NCI-H146 (cell line): ENCODE measurements at regions not wholly inside any gene's neighbourhood (a gene's known extent, or its start where the extent isn't known, plus 50 kb on each side); places are given as distances from the start of the nearest gene placed in this dataset.
"Not testable (repeated sequence)": the region's sequence is repeated elsewhere in the genome, so short reads cannot be mapped to it uniquely, and the experiment has no call there.

Source experiments
- DNase-seq: peaks from one replicate; lab custom pipeline; 2025; lab: John Stamatoyannopoulos, UW

GRCh38 chr6:122276637-122277036, 122.8 kb upstream of the HSF2 start:
- no peak for DNase-seq

DNA sequence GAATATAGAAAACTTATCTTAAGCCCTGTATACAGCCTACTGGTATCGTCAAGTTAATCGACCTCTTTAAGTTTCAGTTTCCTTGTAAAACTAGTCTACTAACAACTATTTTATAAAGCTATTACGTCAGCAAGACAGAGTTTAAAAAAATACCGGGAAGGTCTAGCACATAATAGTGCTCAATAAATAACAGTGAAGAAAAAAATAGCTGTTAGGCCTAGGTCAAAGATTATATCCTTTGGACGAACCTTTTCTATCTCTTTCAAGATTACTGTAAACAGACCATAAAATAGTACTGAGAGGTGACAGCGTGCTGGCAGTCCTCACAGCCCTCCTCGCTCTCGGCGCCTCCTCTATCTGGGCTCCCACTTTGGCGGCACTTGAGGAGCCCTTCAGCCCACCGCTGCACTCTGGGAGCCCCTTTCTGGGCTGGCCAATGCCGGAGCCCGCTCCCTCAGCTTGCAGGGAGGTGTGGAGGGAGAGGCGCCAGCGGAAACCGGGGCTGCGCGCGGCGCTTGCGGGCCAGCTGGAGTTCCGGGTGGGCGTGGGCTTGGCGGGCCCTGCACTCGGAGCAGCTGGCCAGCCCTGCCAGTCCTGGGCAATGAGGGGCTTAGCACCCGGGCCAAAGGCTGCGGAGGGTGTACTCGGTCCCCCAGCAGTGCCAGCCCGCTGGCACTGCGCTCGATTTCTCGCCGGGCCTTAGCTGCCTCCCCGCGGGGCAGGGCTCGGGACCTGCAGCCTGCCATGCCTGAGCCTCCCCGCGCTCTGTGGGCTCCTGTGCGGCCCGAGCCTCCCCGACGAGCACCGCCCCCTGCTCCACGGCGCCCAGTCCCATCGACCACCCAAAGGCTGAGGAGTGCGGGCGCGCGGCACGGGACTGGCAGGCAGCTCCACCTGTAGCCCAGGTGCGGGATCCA, 119.1 kb upstream of the HSF2 start:
- not testable (repeated sequence) for DNase-seq

DNA sequence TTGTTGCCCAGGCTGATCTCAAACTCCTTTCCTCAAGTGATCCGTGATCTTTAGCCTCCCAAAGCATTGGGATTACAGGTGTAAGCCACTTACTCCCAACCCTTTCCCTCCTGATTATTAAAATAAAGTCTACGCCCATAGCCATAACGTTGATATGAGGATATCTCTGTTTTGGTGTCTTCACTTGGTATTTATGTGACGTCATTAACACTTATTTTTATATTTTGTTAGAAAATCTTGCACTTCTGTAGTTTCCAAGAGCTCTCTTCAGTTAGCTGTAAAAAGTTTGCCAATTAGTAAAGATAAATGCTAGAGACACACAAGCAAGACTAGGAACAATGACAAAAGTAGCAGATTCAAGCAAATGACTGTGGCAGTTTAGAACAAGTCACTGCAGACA, 115.6 kb upstream of the HSF2 start:
- DNase-seq: no peak

GRCh38 chr6:122284848-122285247, 114.6 kb upstream of the HSF2 start:
- DNase-seq: no peak

DNA sequence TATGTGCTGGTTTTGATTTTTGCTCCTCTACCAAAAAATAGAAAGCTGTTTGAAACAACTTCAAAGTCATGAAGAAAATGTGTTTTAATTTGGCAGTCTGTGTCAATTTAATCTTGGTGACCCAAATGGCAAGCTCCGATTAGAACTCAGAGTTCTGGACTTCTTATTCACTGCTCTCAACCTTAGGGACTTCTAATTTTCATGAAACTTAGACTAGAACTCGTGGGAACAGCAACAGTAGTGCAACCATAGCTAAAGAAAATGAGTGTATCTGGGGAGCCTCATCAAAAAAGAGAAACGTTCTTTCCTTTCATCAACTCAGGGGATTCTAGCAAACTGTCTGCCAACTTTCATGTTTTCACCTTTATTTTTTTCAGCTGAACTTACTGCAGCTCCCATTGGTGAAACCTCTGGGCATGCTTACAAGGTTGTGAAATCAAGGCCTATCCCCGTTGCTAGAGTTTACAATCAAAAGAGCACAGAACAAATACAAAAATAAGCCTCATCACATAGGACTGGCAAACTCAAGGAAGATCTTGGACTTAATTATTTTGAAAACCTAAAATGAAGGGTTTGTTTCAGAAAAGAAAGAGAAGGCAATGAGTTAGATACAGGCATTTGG, 114.0 kb upstream of the HSF2 start:
- DNase-seq: no peak

DNA sequence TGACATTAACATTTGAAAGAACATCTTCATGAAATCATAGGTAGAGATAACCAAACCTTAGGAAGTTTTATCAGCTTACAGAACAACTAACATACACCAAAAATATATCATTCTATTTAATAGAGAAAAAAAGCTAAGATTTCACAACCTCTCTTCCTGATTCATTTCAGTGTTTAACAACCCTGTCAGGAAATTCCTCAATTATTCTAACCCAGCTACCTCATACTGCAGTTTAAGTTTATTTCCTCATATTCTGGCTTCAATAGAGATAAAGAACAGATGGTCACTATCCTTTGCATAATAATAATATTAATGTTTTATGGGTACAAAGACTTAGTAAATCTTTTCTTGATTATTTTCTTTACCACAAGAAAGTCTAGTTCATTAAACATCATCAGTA, 112.9 kb upstream of the HSF2 start:
- no peak for DNase-seq

GRCh38 chr6:122289762-122290539, 109.5 kb upstream of the HSF2 start:
- DNase-seq: peak; percentile 90

DNA sequence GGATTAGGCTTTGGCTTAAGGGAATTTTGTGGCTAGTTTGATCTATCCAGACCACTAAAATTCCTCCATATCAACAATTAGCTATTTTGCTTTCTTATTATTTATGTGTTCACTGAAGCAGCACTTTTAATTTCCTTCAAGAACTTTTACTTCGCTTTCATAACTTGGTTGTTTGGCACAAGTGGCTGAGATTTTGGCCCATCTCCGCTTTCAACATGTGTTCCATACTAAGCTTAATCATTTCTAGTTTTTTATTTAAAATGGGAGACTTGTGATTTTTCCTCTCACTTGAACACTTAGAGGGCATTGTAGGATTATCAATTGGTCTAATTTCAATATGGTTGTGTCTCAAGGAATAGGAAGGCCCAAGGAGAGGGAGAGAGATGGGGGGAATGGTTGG, 102.4 kb upstream of the HSF2 start:
- no peak for DNase-seq

DNA sequence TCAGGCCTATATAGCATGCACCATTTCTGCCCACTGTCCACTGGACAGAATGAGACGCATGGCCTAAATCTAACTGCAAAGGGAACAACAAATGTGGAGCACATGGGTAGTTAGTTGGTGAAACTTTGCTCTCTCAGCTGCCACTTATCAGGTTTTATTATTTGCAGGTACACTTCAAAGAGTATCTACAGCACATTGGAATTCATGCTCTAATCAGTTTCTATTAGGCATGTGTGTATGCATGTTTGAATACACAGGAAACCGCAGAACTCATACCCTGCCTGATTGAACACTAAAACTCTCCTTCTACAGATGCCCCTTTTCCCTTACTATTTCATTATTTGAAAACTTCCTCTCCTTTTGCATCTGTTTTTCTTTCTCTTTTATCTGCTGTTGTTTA, 97.4 kb upstream of the HSF2 start:
- DNase-seq: no peak

DNA sequence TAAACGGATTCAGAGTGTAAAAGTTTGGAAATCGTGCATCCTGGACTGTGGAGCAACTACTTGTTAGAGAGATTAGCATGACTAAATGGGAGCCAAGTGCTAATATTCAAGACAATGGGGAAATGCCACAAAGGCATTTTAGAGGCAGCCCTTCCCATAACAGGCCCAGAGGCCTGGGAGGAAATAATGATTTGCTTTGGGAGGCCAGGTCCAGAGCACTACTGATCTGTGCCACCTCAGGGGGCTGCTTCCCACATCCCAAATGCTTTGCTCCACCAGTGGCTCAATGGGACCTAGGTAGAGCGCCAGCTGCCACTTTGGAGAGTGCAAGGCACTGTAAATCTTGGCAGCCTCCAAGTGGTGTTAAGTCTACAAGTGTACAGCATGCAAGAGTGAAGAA, 91.9 kb upstream of the HSF2 start:
- DNase-seq: no peak

GRCh38 chr6:122308074-122308473, 91.4 kb upstream of the HSF2 start:
- no peak for DNase-seq

DNA sequence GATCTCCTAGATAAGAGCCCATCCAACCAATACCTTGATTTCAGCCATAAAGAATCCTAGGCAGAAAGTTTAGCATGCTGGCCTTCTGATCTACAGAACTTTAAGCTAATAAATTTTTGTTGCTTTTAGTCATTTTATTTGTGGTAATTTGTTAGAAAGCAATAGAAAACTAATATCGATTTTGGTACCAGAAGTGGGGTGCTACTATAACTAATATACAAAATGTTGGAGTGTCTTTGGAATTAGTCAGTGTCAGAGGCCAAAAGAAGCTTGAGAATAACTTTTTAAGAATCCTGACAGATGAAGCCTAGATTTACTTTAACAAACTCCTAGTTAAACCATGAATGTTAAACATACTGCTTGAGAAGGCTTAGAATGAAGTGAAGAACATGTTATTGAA, 83.6 kb upstream of the HSF2 start:
- DNase-seq: no peak

- DNase-seq: peak; percentile 8
Observed at GRCh38 chr6:122322824-122323223, 76.6 kb upstream of the HSF2 start.

- DNase-seq: no peak
Observed at GRCh38 chr6:122323361-122323760, 76.1 kb upstream of the HSF2 start.

DNA sequence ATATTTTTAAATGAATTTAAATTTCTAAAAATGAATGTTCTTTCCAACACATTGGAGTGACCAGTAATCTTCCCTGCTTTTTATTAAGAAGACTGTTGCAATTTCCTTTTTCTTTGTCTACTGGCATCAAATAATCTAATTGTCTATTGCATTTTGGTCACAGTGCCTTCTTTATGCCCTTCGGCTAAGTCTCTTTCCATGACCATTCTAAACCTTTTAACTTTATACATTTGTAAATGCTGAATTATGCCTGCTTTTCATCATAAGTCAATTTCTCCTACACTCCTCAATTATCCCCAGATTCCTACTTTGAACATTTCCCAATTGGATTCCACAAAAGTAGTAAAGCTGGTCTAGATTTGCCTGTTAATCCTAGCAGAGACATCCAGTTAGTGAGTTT, 69.1 kb upstream of the HSF2 start:
- no peak for DNase-seq

DNA sequence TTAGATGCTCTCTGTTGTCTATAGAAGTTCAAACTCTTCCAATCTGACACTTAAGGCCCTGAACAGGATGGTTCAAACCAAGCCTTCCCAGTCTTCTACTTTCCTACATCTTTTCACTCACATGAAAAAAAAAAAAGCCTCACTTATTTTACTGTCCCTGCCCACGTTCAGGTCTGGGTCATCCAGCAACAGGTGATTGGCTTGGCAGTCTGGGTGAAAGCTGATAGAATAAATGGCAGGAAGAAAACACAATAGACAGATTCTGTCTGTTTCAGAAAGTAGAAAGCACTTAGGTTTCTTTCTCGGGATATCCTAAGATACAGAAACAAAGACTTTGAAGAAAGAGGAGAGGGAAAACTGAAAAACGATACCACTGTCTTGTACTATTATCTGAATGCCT, 61.8 kb upstream of the HSF2 start:
- no peak for DNase-seq

- no peak for DNase-seq
Observed at GRCh38 chr6:122339661-122340060, 59.8 kb upstream of the HSF2 start.

DNA sequence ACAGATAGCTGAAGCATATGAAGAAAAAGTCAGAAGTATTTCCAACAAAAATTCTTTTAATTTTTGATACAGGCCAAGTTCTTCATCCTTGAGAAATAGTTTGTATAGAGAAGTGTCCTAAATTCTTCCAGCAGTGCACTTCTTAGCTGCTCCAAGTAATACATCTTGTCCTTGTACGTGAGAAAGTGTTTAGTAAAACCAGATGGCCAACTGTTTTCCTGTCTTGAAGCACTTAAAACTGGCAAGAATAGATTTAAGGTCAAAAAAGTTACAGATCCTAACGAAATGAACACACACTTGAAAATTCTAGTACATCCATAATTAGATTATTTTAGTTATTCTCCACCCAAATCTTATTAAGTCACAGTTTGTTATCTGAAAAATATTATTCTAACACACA, 52.2 kb upstream of the HSF2 start:
- no peak for DNase-seq

DNA sequence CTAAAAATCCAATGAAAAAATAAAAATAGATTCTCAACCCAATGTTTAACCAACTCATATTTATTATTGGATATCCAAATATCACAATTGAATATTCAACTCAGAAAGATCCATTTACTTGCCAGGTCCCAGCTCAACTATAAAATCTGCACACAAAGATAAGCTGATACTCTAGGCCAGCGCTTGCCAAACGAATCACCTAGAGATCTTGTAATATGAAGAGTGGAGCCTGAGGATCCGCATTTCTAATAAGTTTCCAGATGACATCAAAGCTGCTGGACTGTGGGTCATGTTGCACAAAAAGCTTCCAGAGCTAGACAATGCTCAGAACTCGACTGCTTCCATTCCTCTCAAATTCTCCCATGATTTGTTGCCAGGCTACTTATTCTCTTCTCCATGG, 51.7 kb upstream of the HSF2 start:
- DNase-seq: no peak
